Tibial artery (tissue), 4 donors: ENCODE measurements at regions not wholly inside any gene's neighbourhood (a gene's known extent, or its start where the extent isn't known, plus 50 kb on each side); places are given as distances from the start of the nearest gene placed in this dataset.

Experiments used
- DNase-seq, 2 donors: peaks; one replicate each; pipeline ENCODE4 v3.0.0-alpha.2; 2019
- H3K27ac ChIP-seq, 2 donors: fragments of 200-600 bp; sonication (generic) in 1 of 2; 1 replicate in 1 of 2; 2 replicates in 1 of 2; pipeline ENCODE4 v1.5.1; 2018 to 2019; ENCODE audit warnings: mild to moderate bottlenecking in 1 of 2
- H3K27me3 ChIP-seq, 2 donors: fragments of 200-600 bp; sonication (generic) in 1 of 2; one replicate each; pipeline versions ENCODE4 v1.5.1 to v1.6.0; 2016 to 2019
- H3K36me3 ChIP-seq, 3 donors: fragments of 200-600 bp; sonication (generic) in 2 of 3; one replicate each; pipeline ENCODE4 v1.5.1; 2016 to 2019; ENCODE audit warnings: mild to moderate bottlenecking in 2 of 3
- H3K4me1 ChIP-seq, 4 donors: fragments of 200-600 bp; sonication (generic) in 2 of 4; 1 replicate in 3 of 4; 2 replicates in 1 of 4; pipeline ENCODE4 v1.5.1; 2016 to 2019
- H3K4me3 ChIP-seq, 2 donors: fragments of 200-600 bp; sonication (generic) in 1 of 2; 1 replicate in 1 of 2; 2 replicates in 1 of 2; pipeline ENCODE4 v1.5.1; 2018 to 2019; ENCODE audit warnings: mild to moderate bottlenecking in 2 of 2
- H3K9me3 ChIP-seq, 3 donors: fragments of 200-600 bp; sonication (generic) in 1 of 3; one replicate each; pipeline ENCODE4 v1.5.1; 2016 to 2019
- intact Hi-C: fragments of 100-400 bp; cut with DNase I; formaldehyde crosslinking; loops from one replicate; pipeline ENCODE4 v1.15.0; 2023; ENCODE audit warnings: low total_unique reads
- TF ChIP-seq, protein P1 (sequence below), 2 experiments: fragments of 200-600 bp in 1 of 2; fragments of 450-650 bp in 1 of 2; IDR thresholded peaks; one replicate each; pipeline ENCODE4 v1.5.1; 2017 to 2019; ENCODE audit warnings: antibody characterized with exemption in 2 of 2, mild to moderate bottlenecking in 1 of 2, moderate library complexity in 1 of 2

DNA sequence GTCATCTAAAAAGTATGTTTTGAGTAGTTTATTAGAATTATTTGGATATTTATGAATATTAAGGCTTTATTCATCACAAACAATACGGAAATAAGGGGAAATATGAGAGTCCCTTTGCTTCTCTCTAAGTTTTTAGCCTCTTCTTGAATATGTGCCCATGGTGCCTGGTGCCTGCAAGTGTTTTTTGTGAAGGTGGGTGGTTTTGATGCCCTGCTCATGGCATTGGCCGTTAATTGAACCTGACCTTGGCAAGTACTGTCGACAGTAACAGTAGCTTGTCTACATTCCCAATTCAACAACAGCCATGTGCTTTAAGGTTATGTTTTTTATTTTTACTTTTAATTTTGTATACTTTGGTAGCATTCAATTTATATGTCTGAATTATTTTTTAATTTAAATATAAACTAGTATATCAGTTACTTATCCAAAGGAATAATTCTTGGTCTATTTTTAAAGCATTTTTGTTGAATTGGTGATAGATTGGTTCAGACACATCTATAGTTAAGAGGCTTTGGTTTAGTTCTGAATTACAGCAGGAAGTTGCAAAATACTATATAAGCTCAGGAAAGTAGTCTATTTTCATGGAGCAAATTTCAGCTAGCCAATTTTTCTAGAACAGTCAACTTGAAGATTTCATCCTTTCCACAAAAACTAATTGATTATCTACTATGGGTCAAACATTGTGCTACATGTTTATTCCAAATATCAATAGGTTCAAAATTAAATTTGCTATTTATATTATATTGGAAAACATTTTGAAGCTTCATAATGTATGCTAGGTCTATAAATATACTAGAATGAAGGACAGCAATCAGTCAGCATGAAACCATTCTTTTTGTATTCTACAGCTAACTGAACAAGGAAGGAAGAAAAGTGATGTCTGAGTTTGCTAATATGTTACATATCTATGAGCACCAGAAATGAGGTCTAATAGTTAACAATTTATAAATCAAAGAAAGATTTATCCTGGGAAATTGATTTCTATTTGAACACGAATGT, 184.4 kb downstream of the MRPL39 start:
- Histone ChIP-seq H3K36me3 (no peaks in the 10 kb centered on the region), H3K9me3 (no peaks in the 10 kb centered on the region), H3K27me3 (no peaks in the 10 kb centered on the region), H3K4me3 (no peak overlapping the region), H3K27ac (no peak overlapping the region), H3K4me1 (no peaks in the 10 kb centered on the region)
- TF ChIP-seq, protein P1, sequence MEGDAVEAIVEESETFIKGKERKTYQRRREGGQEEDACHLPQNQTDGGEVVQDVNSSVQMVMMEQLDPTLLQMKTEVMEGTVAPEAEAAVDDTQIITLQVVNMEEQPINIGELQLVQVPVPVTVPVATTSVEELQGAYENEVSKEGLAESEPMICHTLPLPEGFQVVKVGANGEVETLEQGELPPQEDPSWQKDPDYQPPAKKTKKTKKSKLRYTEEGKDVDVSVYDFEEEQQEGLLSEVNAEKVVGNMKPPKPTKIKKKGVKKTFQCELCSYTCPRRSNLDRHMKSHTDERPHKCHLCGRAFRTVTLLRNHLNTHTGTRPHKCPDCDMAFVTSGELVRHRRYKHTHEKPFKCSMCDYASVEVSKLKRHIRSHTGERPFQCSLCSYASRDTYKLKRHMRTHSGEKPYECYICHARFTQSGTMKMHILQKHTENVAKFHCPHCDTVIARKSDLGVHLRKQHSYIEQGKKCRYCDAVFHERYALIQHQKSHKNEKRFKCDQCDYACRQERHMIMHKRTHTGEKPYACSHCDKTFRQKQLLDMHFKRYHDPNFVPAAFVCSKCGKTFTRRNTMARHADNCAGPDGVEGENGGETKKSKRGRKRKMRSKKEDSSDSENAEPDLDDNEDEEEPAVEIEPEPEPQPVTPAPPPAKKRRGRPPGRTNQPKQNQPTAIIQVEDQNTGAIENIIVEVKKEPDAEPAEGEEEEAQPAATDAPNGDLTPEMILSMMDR (IDR thresholded peaks at IDR 0.05) = no peak
- intact Hi-C loops = no loop called here
- no peak for DNase-seq

DNA sequence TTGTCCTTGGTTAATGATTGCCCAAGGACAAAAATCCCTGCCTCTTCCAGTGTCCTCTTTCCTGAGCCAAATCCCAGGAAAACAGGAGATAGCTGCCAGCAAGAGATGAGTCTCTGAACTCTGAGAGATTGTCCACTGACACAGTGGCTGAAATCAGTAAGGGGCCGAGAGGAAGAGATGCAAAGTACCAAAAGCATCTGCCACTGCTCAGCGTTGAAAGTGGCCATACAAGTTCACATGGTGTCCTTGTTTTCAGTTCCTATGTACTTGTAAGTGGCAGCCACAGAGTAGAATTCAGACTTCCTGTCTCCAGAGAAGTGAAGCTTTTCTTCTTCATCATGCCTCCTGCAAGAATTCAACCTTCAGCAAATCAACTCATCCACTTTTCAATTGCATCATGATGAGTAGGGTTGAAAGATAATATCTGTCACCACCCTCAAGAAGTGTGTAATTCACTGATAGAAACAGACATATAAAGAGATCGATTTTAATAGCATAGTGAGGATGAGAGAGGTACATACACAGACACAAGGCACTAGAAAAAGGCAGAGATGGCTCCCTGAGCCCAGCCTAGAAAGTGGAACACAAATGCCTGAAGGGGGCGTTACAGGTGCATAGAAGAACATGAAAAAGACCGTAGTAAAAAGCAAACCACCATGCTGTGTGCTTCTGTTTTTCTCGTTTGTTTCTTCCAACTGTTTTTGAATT, 185.8 kb downstream of the MRPL39 start:
- Histone ChIP-seq H3K27me3 (no peaks in the 10 kb centered on the region), H3K4me1 (no peaks in the 10 kb centered on the region), H3K36me3 (no peaks in the 10 kb centered on the region), H3K27ac (no peak overlapping the region), H3K9me3 (no peaks in the 10 kb centered on the region), H3K4me3 (no peak overlapping the region)
- intact Hi-C loops = no loop called here
- TF ChIP-seq, protein P1 (IDR thresholded peaks at IDR 0.05) = peak; percentile 18 to 19
- DNase-seq = peak in 1 of 2 donors; percentile 29

DNA sequence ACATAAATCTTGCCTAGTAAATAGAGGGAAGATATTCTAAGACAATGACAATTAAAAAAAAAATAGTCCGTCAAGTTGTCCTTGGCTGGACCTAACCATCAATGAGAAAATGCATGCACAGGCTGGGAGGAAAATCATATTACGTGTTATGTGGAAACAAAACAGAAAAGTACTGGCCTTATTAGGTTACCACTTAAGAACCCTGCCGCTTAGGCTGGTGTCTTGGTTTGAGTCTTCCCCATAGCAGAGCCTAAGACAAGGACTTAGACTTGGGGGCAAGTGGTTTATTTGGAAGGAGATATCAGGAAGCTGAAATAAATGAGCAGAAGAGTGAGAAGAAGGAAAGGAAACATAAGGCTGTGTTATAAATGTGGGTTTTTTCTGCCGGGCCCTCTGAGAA, 186.4 kb downstream of the MRPL39 start:
- Histone ChIP-seq H3K27me3 (no peaks in the 10 kb centered on the region), H3K4me3 (no peak overlapping the region), H3K36me3 (no peaks in the 10 kb centered on the region), H3K27ac (no peak overlapping the region), H3K4me1 (no peaks in the 10 kb centered on the region), H3K9me3 (no peaks in the 10 kb centered on the region)
- no peak for DNase-seq
- TF ChIP-seq, protein P1 (IDR thresholded peaks at IDR 0.05) = no peak
- intact Hi-C loops = no loop called here

DNA sequence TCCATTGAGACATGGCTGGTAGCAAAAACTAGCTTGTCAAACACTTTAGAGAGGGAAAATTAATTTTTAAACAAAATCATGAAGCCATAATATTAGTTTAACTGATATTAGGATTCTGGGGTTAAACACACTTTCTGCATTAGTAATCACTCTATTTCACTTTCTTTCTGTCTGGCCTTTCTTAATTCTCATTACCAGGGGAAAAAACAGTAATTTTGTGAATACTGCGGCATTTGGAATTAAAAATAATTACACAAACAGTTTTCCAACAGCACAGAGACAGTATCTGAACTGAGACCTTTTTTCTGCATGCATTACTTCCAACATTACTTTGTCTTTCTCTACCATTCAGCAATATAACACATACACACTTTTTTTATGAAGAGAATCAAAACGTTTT, 190.6 kb downstream of the MRPL39 start:
- peaks cover 0 to 3% (median 0%) of the 10 kb centered on the region in 3 donors for H3K9me3 ChIP-seq
- no peaks in the 10 kb centered on the region for H3K27me3 ChIP-seq
- no peak for DNase-seq
- no peaks in the 10 kb centered on the region for H3K36me3 ChIP-seq
- no peak overlapping the region for H3K27ac ChIP-seq
- H3K4me1 ChIP-seq = no peaks in the 10 kb centered on the region
- H3K4me3 ChIP-seq = no peak overlapping the region
- TF ChIP-seq, protein P1 (IDR thresholded peaks at IDR 0.05) = no peak
- intact Hi-C loops = no loop called here

GRCh38 chr21:25412100-25412499, 195.2 kb downstream of the MRPL39 start:
- intact Hi-C loops = no loop called here

More at GRCh38 chr21:25412100-25412499, 195.2 kb downstream of the MRPL39 start:
- H3K9me3 ChIP-seq = peaks cover 0 to 3% (median 0%) of the 10 kb centered on the region in 3 donors
- H3K4me1 ChIP-seq = no peaks in the 10 kb centered on the region
- DNase-seq = no peak
- H3K27ac ChIP-seq = no peak overlapping the region
- TF ChIP-seq, protein P1 (IDR thresholded peaks at IDR 0.05) = no peak
- no peaks in the 10 kb centered on the region for H3K27me3 ChIP-seq
- no peaks in the 10 kb centered on the region for H3K36me3 ChIP-seq
- H3K4me3 ChIP-seq = no peak overlapping the region
